Natural killer cell (primary cell): ENCODE measurements at regions not wholly inside any gene's neighbourhood (a gene's known extent, or its start where the extent isn't known, plus 50 kb on each side); places are given as distances from the start of the nearest gene placed in this dataset.

ENCODE experiments used
- ATAC-seq, 3 donors: fragments of 150-1000 bp in 2 of 3; fragments of 200-7000 bp in 1 of 3; cut with Tn5 transposase; 1 replicate in 1 of 3; 2 replicates in 2 of 3; pipeline ENCODE4 v1.10.0; 2021; ENCODE audit warnings: mild to moderate bottlenecking in 2 of 3, moderate library complexity in 2 of 3
- DNase-seq, 2 donors: peaks; one replicate each; pipeline versions ENCODE4 v3.0.0 to v3.0.0-alpha.2; 2013 to 2021; ENCODE audit warnings: mixed read lengths in 1 of 2
- H3K27ac ChIP-seq: one replicate; pipeline ENCODE4 v1.5.1; 2013; ENCODE audit warnings: mild to moderate bottlenecking, low read length
- H3K27me3 ChIP-seq: one replicate; pipeline ENCODE4 v1.6.1; 2013; ENCODE audit warnings: low read length; ENCODE audit not compliant: control insufficient read depth, insufficient read depth
- H3K36me3 ChIP-seq: one replicate; pipeline ENCODE4 v1.6.1; 2013; ENCODE audit warnings: low read length; ENCODE audit not compliant: control insufficient read depth, insufficient read depth
- H3K4me1 ChIP-seq: one replicate; pipeline ENCODE4 v1.6.1; 2013; ENCODE audit warnings: low read length; ENCODE audit not compliant: control insufficient read depth, insufficient read depth
- H3K4me3 ChIP-seq: one replicate; pipeline ENCODE4 v1.5.1; 2013; ENCODE audit warnings: low read length
- H3K9me3 ChIP-seq: one replicate; pipeline ENCODE4 v1.6.1; 2013; ENCODE audit warnings: low read length; ENCODE audit not compliant: control insufficient read depth, insufficient read depth
- H3K27ac Mint-ChIP-seq, 2 donors: one replicate each; pipeline ENCODE4 v1.8.0; 2022; ENCODE audit warnings: mild to moderate bottlenecking in 2 of 2, mixed read lengths in 2 of 2, moderate library complexity in 1 of 2
- H3K27me3 Mint-ChIP-seq, 2 donors: one replicate each; pipeline ENCODE4 v1.8.0; 2022; ENCODE audit warnings: low read depth in 2 of 2, mixed read lengths in 2 of 2
- H3K36me3 Mint-ChIP-seq: one replicate; pipeline ENCODE4 v1.8.0; 2022; ENCODE audit warnings: mixed read lengths
- H3K4me1 Mint-ChIP-seq, 2 donors: one replicate each; pipeline ENCODE4 v1.8.0; 2022; ENCODE audit warnings: mixed read lengths in 2 of 2
- H3K4me3 Mint-ChIP-seq: one replicate; pipeline ENCODE4 v1.8.0; 2022; ENCODE audit warnings: mild to moderate bottlenecking, moderate library complexity, mixed read lengths
- H3K9me3 Mint-ChIP-seq, 2 donors: one replicate each; pipeline ENCODE4 v1.8.0; 2022; ENCODE audit warnings: mixed read lengths in 2 of 2
- CTCF ChIP-seq: fragments of 200-600 bp; IDR thresholded peaks from one replicate; pipeline ENCODE4 v1.8.0; 2022; ENCODE audit warnings: antibody characterized with exemption
- WGBS: methylation state at CpG from one replicate; pipeline ENCODE4 v1.1.7; 2013; ENCODE audit warnings: missing lambda C conversion rate; ENCODE audit not compliant: insufficient coverage; 5-methylcytosine and 5-hydroxymethylcytosine counted together
- intact Hi-C: fragments of 100-400 bp; cut with micrococcal nuclease; formaldehyde crosslinking; loops from one replicate; pipeline ENCODE4 v1.14.2; 2022

- H3K4me3 Mint-ChIP-seq: no peak overlapping the region
- DNase-seq (no peak), ATAC-seq (no peak)
- peaks cover 4 to 6% of the 10 kb centered on the region in 2 donors for H3K27me3 Mint-ChIP-seq
- Histone ChIP-seq H3K36me3 (no peaks in the 10 kb centered on the region), H3K9me3 (no peaks in the 10 kb centered on the region), H3K27ac (no peak overlapping the region), H3K4me1 (no peaks in the 10 kb centered on the region), H3K4me3 (no peak overlapping the region), H3K27me3 (no peaks in the 10 kb centered on the region)
- H3K36me3 Mint-ChIP-seq: no peaks in the 10 kb centered on the region
- peaks cover 0 to 5% of the 10 kb centered on the region in 2 donors for H3K4me1 Mint-ChIP-seq
- TF ChIP-seq CTCF: no peak
- 73% methylated on average over 4 of the region's 5 CpGs for WGBS
- no peaks in the 10 kb centered on the region for H3K9me3 Mint-ChIP-seq
- intact Hi-C loops: loop anchor here (10.0 kb wide), 1 partner anchor 717 kb away; the partner anchor contains the start of gene EIF2AK2
- no peak overlapping the region for H3K27ac Mint-ChIP-seq
Measured at GRCh38 chr2:37872192-37872750, 52.8 kb upstream of the RMDN2 start.

GRCh38 chr2:37873229-37873628 lies 51.9 kb upstream of the RMDN2 start:
- no peak overlapping the region for H3K27ac Mint-ChIP-seq
- H3K27ac ChIP-seq: no peak overlapping the region
- intact Hi-C loops: loop anchor here (10.0 kb wide), 1 partner anchor 718 kb away; the partner anchor contains the start of gene EIF2AK2
- H3K9me3 Mint-ChIP-seq: no peaks in the 10 kb centered on the region
- H3K4me1 Mint-ChIP-seq: peaks cover 0 to 5% of the 10 kb centered on the region in 2 donors
- no peak overlapping the region for H3K4me3 ChIP-seq
- H3K27me3 Mint-ChIP-seq: peaks cover 0 to 6% of the 10 kb centered on the region in 2 donors
- no peak overlapping the region for H3K4me3 Mint-ChIP-seq
- no peak for ATAC-seq
- 88% methylated on average over 3 of the region's 3 CpGs for WGBS
- H3K36me3 ChIP-seq: no peaks in the 10 kb centered on the region
- no peaks in the 10 kb centered on the region for H3K9me3 ChIP-seq
- no peaks in the 10 kb centered on the region for H3K27me3 ChIP-seq
- TF ChIP-seq CTCF: no peak
- H3K36me3 Mint-ChIP-seq: no peaks in the 10 kb centered on the region
- DNase-seq: no peak
- H3K4me1 ChIP-seq: no peaks in the 10 kb centered on the region

GRCh38 chr2:37873749-37874330 lies 51.2 kb upstream of the RMDN2 start:
- H3K27me3 ChIP-seq: no peaks in the 10 kb centered on the region
- H3K4me1 ChIP-seq: no peaks in the 10 kb centered on the region
- peaks cover 0 to 6% of the 10 kb centered on the region in 2 donors for H3K27me3 Mint-ChIP-seq
- ATAC-seq (no peak), DNase-seq (no peak)
- peaks cover 0 to 5% of the 10 kb centered on the region in 2 donors for H3K4me1 Mint-ChIP-seq
- H3K4me3 ChIP-seq: no peak overlapping the region
- intact Hi-C loops: loop anchor here (10.0 kb wide), 1 partner anchor 719 kb away; the partner anchor contains the start of gene EIF2AK2
- H3K27ac ChIP-seq: no peak overlapping the region
- no peaks in the 10 kb centered on the region for H3K36me3 ChIP-seq
- no peak overlapping the region for H3K4me3 Mint-ChIP-seq
- no peaks in the 10 kb centered on the region for H3K9me3 ChIP-seq
- no peaks in the 10 kb centered on the region for H3K36me3 Mint-ChIP-seq
- no peaks in the 10 kb centered on the region for H3K9me3 Mint-ChIP-seq
- no peak overlapping the region for H3K27ac Mint-ChIP-seq
- 95% methylated on average over 7 of the region's 7 CpGs for WGBS
- no peak for TF ChIP-seq CTCF
